Upper lobe of left lung (tissue), 4 donors: ENCODE measurements at regions not wholly inside any gene's neighbourhood (a gene's known extent, or its start where the extent isn't known, plus 50 kb on each side); places are given as distances from the start of the nearest gene placed in this dataset.

Experiments
- POLR2A ChIP-seq, 4 donors: fragments of 450-650 bp; IDR thresholded peaks; one replicate each; pipeline ENCODE4 v1.5.1; 2016 to 2017; ENCODE audit warnings: antibody characterized with exemption in 4 of 4, mild to moderate bottlenecking in 2 of 4
- POLR2AphosphoS5 ChIP-seq, 2 donors: sonication (generic); formaldehyde crosslinking; IDR thresholded peaks; one replicate each; pipeline ENCODE4 v1.5.1; 2017; ENCODE audit warnings: antibody characterized with exemption in 2 of 2
- TF ChIP-seq, protein P1 (sequence below), 6 experiments: fragments of 450-650 bp in 4 of 6; fragments of 200-600 bp in 2 of 6; sonication (generic) in 2 of 6; IDR thresholded peaks; one replicate each; pipeline ENCODE4 v1.5.1; 2016 to 2019; ENCODE audit warnings: antibody characterized with exemption in 6 of 6

DNA sequence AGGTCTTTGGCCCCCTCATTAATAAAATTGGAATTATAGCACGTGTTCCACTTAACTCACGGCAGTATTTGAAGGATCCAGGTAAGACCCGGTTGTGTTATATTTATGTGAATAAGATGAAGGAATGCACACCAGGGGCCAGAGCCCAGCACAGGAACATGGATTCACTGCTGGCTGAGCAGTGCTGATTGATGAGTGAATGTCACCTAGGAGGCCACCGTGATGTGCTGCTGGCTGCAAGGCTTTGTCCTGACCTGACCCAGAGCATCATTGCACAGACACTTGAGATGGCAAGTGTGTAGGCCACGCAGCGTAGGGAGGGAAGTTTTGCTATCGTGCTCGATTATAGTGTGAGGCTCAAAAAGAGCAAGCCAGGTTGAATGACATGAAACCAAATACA is 350.7 kb upstream of the MGMT start:
- TF ChIP-seq, protein P1, sequence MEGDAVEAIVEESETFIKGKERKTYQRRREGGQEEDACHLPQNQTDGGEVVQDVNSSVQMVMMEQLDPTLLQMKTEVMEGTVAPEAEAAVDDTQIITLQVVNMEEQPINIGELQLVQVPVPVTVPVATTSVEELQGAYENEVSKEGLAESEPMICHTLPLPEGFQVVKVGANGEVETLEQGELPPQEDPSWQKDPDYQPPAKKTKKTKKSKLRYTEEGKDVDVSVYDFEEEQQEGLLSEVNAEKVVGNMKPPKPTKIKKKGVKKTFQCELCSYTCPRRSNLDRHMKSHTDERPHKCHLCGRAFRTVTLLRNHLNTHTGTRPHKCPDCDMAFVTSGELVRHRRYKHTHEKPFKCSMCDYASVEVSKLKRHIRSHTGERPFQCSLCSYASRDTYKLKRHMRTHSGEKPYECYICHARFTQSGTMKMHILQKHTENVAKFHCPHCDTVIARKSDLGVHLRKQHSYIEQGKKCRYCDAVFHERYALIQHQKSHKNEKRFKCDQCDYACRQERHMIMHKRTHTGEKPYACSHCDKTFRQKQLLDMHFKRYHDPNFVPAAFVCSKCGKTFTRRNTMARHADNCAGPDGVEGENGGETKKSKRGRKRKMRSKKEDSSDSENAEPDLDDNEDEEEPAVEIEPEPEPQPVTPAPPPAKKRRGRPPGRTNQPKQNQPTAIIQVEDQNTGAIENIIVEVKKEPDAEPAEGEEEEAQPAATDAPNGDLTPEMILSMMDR (IDR thresholded peaks at IDR 0.05) = no peak
- TF ChIP-seq POLR2AphosphoS5 (IDR thresholded peaks at IDR 0.05) (no peak), POLR2A (IDR thresholded peaks at IDR 0.05) (no peak)
